ENCODE measurements at regions not wholly inside any gene's neighbourhood (a gene's known extent, or its start where the extent isn't known, plus 50 kb on each side); places are given as distances from the start of the nearest gene placed in this dataset.

- DNase-seq: no peak
Measured at GRCh38 chr5:74310997-74311930, 329.3 kb downstream of the ENC1 start.

- no peak for DNase-seq
Measured at GRCh38 chr5:74310386-74310785, 330.1 kb downstream of the ENC1 start.

GRCh38 chr5:74309050-74309449 is 331.5 kb downstream of the ENC1 start:
- no peak for DNase-seq

GRCh38 chr5:74306845-74307244 is 333.7 kb downstream of the ENC1 start:
- no peak for DNase-seq

- DNase-seq: no peak
Measured at GRCh38 chr5:74304536-74304935, 336.0 kb downstream of the ENC1 start.

- no peak for DNase-seq
Measured at GRCh38 chr5:74303578-74303977, 336.9 kb downstream of the ENC1 start.

- no peak for DNase-seq
Measured at GRCh38 chr5:74301576-74301975, 339.0 kb downstream of the ENC1 start.

GRCh38 chr5:74300808-74301389 is 339.6 kb downstream of the ENC1 start:
- DNase-seq: no peak

- DNase-seq: no peak
Measured at GRCh38 chr5:74299833-74300232, 340.7 kb downstream of the ENC1 start.

GRCh38 chr5:74296685-74297408 is 343.7 kb downstream of the ENC1 start:
- peak; percentile 25 to 61 for DNase-seq

GRCh38 chr5:74295676-74296075 is 344.9 kb downstream of the ENC1 start:
- no peak for DNase-seq

GRCh38 chr5:74295141-74295540 is 345.4 kb downstream of the ENC1 start:
- no peak for DNase-seq

GRCh38 chr5:74294231-74294705 is 346.3 kb downstream of the ENC1 start:
- no peak for DNase-seq

GRCh38 chr5:74293182-74293581 is 347.3 kb downstream of the ENC1 start:
- DNase-seq: no peak

- DNase-seq: no peak
Measured at GRCh38 chr5:74290634-74291241, 349.8 kb downstream of the ENC1 start.

GRCh38 chr5:74289691-74290090 is 350.8 kb downstream of the ENC1 start:
- no peak for DNase-seq

GRCh38 chr5:74289238-74289637 is 351.3 kb downstream of the ENC1 start:
- no peak for DNase-seq

GRCh38 chr5:74288448-74289108 is 351.9 kb downstream of the ENC1 start:
- DNase-seq: no peak

- DNase-seq: no peak
Measured at GRCh38 chr5:74288038-74288437, 352.5 kb downstream of the ENC1 start.

- DNase-seq: no peak
Measured at GRCh38 chr5:74286734-74287695, 353.5 kb downstream of the ENC1 start.

GRCh38 chr5:74285675-74286280 is 354.8 kb downstream of the ENC1 start:
- DNase-seq: no peak
